A549 (cell line): ENCODE measurements at regions not wholly inside any gene's neighbourhood (a gene's known extent, or its start where the extent isn't known, plus 50 kb on each side); places are given as distances from the start of the nearest gene placed in this dataset.

Source experiments
- BHLHE40 ChIP-seq: IDR thresholded peaks from 2 replicates; pipeline ENCODE4 v1.6.1; 2012; ENCODE audit warnings: low read depth, low read length, inconsistent platforms
- EP300 ChIP-seq, 2 experiments: fragments of >200 bp; sonication (Bioruptor Twin); formaldehyde crosslinking; IDR thresholded peaks; 2 replicates in 1 of 2; 3 replicates in 1 of 2; pipeline ENCODE4 v1.6.1; 2016 to 2017
- ESRRA ChIP-seq: fragments of 150-350 bp; IDR thresholded peaks from 2 replicates; pipeline ENCODE4 v1.6.1; 2014; ENCODE audit warnings: mild to moderate bottlenecking, low read length, borderline replicate concordance
- JUN ChIP-seq, 2 experiments: fragments of >200 bp; sonication (Bioruptor Twin); formaldehyde crosslinking; IDR thresholded peaks; 2 replicates in 1 of 2; 3 replicates in 1 of 2; pipeline ENCODE4 v1.6.1; 2016 to 2017
- POLR2A ChIP-seq: IDR thresholded peaks from 2 replicates; pipeline ENCODE4 v1.6.1; 2012; ENCODE audit warnings: mild to moderate bottlenecking, low read length
- RAD21 ChIP-seq, 2 experiments: fragments of >200 bp in 1 of 2; sonication (Bioruptor Twin) in 1 of 2; formaldehyde crosslinking in 1 of 2; IDR thresholded peaks in 1 of 2; conservative IDR thresholded peaks in 1 of 2; 2 replicates in 1 of 2; 3 replicates in 1 of 2; pipeline ENCODE4 v1.6.1; 2012 to 2018; ENCODE audit warnings: inconsistent platforms in 1 of 2
- RCOR1 ChIP-seq: fragments of 150-350 bp; IDR thresholded peaks from 2 replicates; pipeline ENCODE4 v1.6.1; 2014; ENCODE audit warnings: antibody characterized with exemption, low read length, low read depth
- REST ChIP-seq: fragments of 200-600 bp; sonication (generic); IDR thresholded peaks from 2 replicates; pipeline ENCODE4 v1.6.1; 2016; ENCODE audit warnings: antibody characterized with exemption, mild to moderate bottlenecking, moderate library complexity
- SREBF2 ChIP-seq: fragments of 450-650 bp; IDR thresholded peaks from 2 replicates; pipeline ENCODE4 v1.6.1; 2014; ENCODE audit warnings: mild to moderate bottlenecking, moderate library complexity
- TF ChIP-seq, protein P1 (sequence below): fragments of >200 bp; sonication (Bioruptor Twin); formaldehyde crosslinking; IDR thresholded peaks from 3 replicates; pipeline ENCODE4 v1.5.1; 2016

DNA sequence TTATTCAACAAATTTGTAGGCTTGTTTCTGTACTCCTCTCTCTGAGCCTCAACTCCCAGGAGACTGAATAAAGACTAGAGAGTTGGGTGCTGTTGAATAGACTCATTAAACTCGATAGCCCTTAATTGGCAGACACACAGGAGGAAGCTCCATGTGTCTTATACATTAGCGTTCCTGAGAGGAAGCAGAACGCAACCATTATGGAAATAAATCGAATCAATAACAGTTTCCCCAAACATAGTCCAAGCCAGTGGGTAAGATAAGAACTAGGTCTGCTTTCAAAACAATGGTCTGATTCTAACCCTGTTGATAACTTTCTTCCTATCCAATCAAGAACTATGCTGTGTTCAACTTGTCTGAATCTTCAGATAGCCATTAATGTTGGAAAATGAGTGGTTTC is 118.1 kb upstream of the FNDC3A start:
- TF ChIP-seq, protein P1, sequence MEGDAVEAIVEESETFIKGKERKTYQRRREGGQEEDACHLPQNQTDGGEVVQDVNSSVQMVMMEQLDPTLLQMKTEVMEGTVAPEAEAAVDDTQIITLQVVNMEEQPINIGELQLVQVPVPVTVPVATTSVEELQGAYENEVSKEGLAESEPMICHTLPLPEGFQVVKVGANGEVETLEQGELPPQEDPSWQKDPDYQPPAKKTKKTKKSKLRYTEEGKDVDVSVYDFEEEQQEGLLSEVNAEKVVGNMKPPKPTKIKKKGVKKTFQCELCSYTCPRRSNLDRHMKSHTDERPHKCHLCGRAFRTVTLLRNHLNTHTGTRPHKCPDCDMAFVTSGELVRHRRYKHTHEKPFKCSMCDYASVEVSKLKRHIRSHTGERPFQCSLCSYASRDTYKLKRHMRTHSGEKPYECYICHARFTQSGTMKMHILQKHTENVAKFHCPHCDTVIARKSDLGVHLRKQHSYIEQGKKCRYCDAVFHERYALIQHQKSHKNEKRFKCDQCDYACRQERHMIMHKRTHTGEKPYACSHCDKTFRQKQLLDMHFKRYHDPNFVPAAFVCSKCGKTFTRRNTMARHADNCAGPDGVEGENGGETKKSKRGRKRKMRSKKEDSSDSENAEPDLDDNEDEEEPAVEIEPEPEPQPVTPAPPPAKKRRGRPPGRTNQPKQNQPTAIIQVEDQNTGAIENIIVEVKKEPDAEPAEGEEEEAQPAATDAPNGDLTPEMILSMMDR = no peak
- TF ChIP-seq REST (no peak), EP300 (IDR thresholded peaks at IDR 0.05) (no peak), RCOR1 (no peak), RAD21 (conservative IDR thresholded peaks at IDR 0.05 in 1 of 2, IDR thresholded peaks at IDR 0.05 in 1 of 2) (no peak), SREBF2 (no peak), POLR2A (no peak), ESRRA (no peak), JUN (IDR thresholded peaks at IDR 0.05) (no peak), BHLHE40 (no peak)
